Glutamatergic neuron (in vitro differentiated cells): ENCODE measurements at regions not wholly inside any gene's neighbourhood (a gene's known extent, or its start where the extent isn't known, plus 50 kb on each side); places are given as distances from the start of the nearest gene placed in this dataset.

ENCODE experiments used
- DNase-seq: peaks from one replicate; pipeline ENCODE4 v3.0.0; 2022
- H3K27ac Mint-ChIP-seq: one replicate; pipeline ENCODE4 v1.8.0; 2020; ENCODE audit warnings: mild to moderate bottlenecking, mixed read lengths, inconsistent platforms; ENCODE audit not compliant: unreplicated experiment
- H3K27me3 Mint-ChIP-seq: one replicate; pipeline ENCODE4 v1.8.0; 2020; ENCODE audit warnings: mild to moderate bottlenecking, moderate library complexity, mixed read lengths, inconsistent platforms; ENCODE audit not compliant: unreplicated experiment
- H3K36me3 Mint-ChIP-seq: one replicate; pipeline ENCODE4 v1.8.0; 2020; ENCODE audit warnings: mild to moderate bottlenecking, mixed read lengths, inconsistent platforms; ENCODE audit not compliant: unreplicated experiment
- H3K4me1 Mint-ChIP-seq: one replicate; pipeline ENCODE4 v1.8.0; 2020; ENCODE audit warnings: mild to moderate bottlenecking, low read depth, mixed read lengths, inconsistent platforms; ENCODE audit not compliant: unreplicated experiment
- H3K4me3 Mint-ChIP-seq: one replicate; pipeline ENCODE4 v1.8.0; 2020; ENCODE audit warnings: mild to moderate bottlenecking, mixed read lengths, inconsistent platforms; ENCODE audit not compliant: unreplicated experiment
- H3K9me3 Mint-ChIP-seq: one replicate; pipeline ENCODE4 v1.8.0; 2020; ENCODE audit warnings: mild to moderate bottlenecking, moderate library complexity, mixed read lengths, inconsistent platforms; ENCODE audit not compliant: unreplicated experiment
- CTCF ChIP-seq: fragments of 200-600 bp; sonication (generic); IDR thresholded peaks from one replicate; pipeline ENCODE4 v1.5.0; 2021; ENCODE audit not compliant: partially characterized antibody, unreplicated experiment

- no peaks in the 10 kb centered on the region for H3K27me3 Mint-ChIP-seq
- H3K36me3 Mint-ChIP-seq, result no peaks in the 10 kb centered on the region
- H3K9me3 Mint-ChIP-seq, result no peaks in the 10 kb centered on the region
- no peak for DNase-seq
- H3K4me3 Mint-ChIP-seq, result no peak overlapping the region
- no peaks in the 10 kb centered on the region for H3K4me1 Mint-ChIP-seq
- no peak for TF ChIP-seq CTCF
- H3K27ac Mint-ChIP-seq, result no peak overlapping the region
Observed at GRCh38 chr4:162610116-162610515, 446.3 kb upstream of the FSTL5 start.

GRCh38 chr4:162586266-162586665 lies 422.5 kb upstream of the FSTL5 start:
- Mint-ChIP-seq H3K4me3 (no peak overlapping the region), H3K36me3 (no peaks in the 10 kb centered on the region), H3K27ac (no peak overlapping the region), H3K27me3 (no peaks in the 10 kb centered on the region), H3K4me1 (no peaks in the 10 kb centered on the region), H3K9me3 (no peaks in the 10 kb centered on the region)
- TF ChIP-seq CTCF, result no peak
- DNase-seq, result no peak

GRCh38 chr4:162582180-162582579 lies 418.4 kb upstream of the FSTL5 start:
- no peaks in the 10 kb centered on the region for H3K4me1 Mint-ChIP-seq
- H3K9me3 Mint-ChIP-seq, result no peaks in the 10 kb centered on the region
- H3K27me3 Mint-ChIP-seq, result no peaks in the 10 kb centered on the region
- no peak for TF ChIP-seq CTCF
- DNase-seq, result no peak
- no peaks in the 10 kb centered on the region for H3K36me3 Mint-ChIP-seq
- H3K4me3 Mint-ChIP-seq, result no peak overlapping the region
- H3K27ac Mint-ChIP-seq, result no peak overlapping the region

GRCh38 chr4:162565730-162566129 lies 401.9 kb upstream of the FSTL5 start:
- Mint-ChIP-seq H3K9me3 (no peaks in the 10 kb centered on the region), H3K27ac (no peak overlapping the region)
- no peak for TF ChIP-seq CTCF

GRCh38 chr4:162560073-162560472 lies 396.3 kb upstream of the FSTL5 start:
- Mint-ChIP-seq H3K4me1 (no peaks in the 10 kb centered on the region), H3K4me3 (no peak overlapping the region), H3K9me3 (no peaks in the 10 kb centered on the region), H3K27ac (no peak overlapping the region), H3K27me3 (no peaks in the 10 kb centered on the region), H3K36me3 (no peaks in the 10 kb centered on the region)
- TF ChIP-seq CTCF, result peak; percentile 27
- no peak for DNase-seq

More at GRCh38 chr4:162565730-162566129, 401.9 kb upstream of the FSTL5 start:
- no peak for DNase-seq
- H3K27me3 Mint-ChIP-seq, result no peaks in the 10 kb centered on the region
- no peaks in the 10 kb centered on the region for H3K4me1 Mint-ChIP-seq
- no peaks in the 10 kb centered on the region for H3K36me3 Mint-ChIP-seq
- no peak overlapping the region for H3K4me3 Mint-ChIP-seq
